ENCODE measurements at regions not wholly inside any gene's neighbourhood (a gene's known extent, or its start where the extent isn't known, plus 50 kb on each side); places are given as distances from the start of the nearest gene placed in this dataset.

DNA sequence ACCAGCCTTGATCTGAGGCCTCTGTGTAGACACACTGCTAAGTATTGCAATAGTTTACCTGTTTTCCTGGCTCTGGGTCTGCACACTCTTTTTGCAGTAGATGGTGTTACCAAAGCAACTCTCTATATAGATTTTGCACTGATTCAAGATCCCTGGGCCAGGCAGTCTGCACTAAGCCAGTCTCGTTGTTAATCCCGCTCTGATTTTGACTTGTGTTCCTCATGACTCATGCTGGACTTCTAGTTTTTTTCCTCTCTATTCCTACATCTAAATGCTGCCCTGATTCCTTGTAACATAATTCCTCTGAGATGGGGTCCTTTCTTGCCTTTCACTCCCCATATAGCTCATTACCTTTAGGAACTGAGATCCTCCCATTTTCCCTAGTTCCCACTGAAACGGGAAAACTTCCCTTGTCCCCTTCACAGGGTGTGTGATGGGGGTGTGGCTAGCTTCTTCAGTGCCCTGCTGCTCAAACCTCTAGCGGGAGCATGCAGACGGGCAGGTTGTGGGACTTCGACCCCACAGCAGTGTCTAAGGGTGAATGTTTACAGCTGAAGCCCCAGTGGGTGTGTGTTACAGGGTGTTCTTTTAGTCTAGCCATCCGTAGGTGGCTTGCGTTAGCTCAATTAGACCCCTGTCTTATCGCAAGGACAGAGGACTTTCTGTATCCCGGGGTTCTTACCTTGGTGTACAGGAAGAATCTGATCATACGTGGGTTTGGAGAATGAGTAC lies 106.5 kb upstream of the RAB3GAP2 start (continued):
- no peak for TF ChIP-seq CREB1 (CRISPR knock-in tag; IDR thresholded peaks at IDR 0.05; ENCODE audit: low read depth)
- TF ChIP-seq EZH2 (IDR thresholded peaks at IDR 0.05; ENCODE audit: low read depth, unreplicated experiment), result no peak
- TF ChIP-seq, protein P1, sequence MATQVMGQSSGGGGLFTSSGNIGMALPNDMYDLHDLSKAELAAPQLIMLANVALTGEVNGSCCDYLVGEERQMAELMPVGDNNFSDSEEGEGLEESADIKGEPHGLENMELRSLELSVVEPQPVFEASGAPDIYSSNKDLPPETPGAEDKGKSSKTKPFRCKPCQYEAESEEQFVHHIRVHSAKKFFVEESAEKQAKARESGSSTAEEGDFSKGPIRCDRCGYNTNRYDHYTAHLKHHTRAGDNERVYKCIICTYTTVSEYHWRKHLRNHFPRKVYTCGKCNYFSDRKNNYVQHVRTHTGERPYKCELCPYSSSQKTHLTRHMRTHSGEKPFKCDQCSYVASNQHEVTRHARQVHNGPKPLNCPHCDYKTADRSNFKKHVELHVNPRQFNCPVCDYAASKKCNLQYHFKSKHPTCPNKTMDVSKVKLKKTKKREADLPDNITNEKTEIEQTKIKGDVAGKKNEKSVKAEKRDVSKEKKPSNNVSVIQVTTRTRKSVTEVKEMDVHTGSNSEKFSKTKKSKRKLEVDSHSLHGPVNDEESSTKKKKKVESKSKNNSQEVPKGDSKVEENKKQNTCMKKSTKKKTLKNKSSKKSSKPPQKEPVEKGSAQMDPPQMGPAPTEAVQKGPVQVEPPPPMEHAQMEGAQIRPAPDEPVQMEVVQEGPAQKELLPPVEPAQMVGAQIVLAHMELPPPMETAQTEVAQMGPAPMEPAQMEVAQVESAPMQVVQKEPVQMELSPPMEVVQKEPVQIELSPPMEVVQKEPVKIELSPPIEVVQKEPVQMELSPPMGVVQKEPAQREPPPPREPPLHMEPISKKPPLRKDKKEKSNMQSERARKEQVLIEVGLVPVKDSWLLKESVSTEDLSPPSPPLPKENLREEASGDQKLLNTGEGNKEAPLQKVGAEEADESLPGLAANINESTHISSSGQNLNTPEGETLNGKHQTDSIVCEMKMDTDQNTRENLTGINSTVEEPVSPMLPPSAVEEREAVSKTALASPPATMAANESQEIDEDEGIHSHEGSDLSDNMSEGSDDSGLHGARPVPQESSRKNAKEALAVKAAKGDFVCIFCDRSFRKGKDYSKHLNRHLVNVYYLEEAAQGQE (IDR thresholded peaks at IDR 0.05; ENCODE audit: unreplicated experiment), result no peak
- TF ChIP-seq, protein P2, sequence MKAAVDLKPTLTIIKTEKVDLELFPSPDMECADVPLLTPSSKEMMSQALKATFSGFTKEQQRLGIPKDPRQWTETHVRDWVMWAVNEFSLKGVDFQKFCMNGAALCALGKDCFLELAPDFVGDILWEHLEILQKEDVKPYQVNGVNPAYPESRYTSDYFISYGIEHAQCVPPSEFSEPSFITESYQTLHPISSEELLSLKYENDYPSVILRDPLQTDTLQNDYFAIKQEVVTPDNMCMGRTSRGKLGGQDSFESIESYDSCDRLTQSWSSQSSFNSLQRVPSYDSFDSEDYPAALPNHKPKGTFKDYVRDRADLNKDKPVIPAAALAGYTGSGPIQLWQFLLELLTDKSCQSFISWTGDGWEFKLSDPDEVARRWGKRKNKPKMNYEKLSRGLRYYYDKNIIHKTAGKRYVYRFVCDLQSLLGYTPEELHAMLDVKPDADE (IDR thresholded peaks at IDR 0.05), result no peak
- no peak for TF ChIP-seq NANOG (IDR thresholded peaks at IDR 0.05; ENCODE audit: borderline replicate concordance)
- TF ChIP-seq EZH2phosphoT487 (IDR thresholded peaks at IDR 0.05; ENCODE audit: unreplicated experiment), result no peak

DNA sequence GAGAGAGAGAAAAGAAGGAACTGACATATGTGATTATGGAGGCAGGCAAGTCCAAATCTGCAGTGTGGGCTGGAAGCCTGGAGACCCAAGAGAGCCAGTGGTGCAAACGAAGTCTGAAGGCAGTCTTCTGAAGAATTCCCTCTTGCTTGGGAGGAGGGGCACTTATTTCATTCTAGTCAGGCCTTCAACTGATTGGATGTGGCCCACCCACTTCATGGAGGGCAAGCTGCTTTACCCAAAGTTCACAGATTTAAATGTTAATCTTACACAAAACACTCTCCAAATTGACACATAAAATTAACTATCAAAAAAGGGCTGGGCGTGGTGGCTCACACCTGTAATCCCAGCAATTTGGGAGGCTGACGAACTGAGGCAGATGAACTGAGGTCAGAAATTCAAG lies 103.5 kb upstream of the RAB3GAP2 start:
- Histone ChIP-seq H3K27ac (ENCODE audit: low read depth) (no peak overlapping the region), H4K20me1 (replicated peaks; ENCODE audit: insufficient read depth) (no peaks in the 10 kb centered on the region), H3K9me2 (ENCODE audit: insufficient read depth) (no peaks in the 10 kb centered on the region), H3K27me3 (ENCODE audit: insufficient read depth) (no peaks in the 10 kb centered on the region), H3K4me1 (ENCODE audit: insufficient read depth) (peaks cover 4% of the 10 kb centered on the region; the same call in 1 of the 2 replicates), H3K79me2 (replicated peaks; ENCODE audit: insufficient read depth) (no peaks in the 10 kb centered on the region), H3K4me2 (no peak overlapping the region), H3F3A (replicated peaks; ENCODE audit: low read depth) (no peaks in the 10 kb centered on the region), H3K4me3 (no peak overlapping the region), H2AFZ (no peak overlapping the region; the same call in 1 of the 2 replicates), H3K36me3 (ENCODE audit: insufficient read depth) (no peaks in the 10 kb centered on the region)
- H3K4me1 Mint-ChIP-seq, result peaks cover 2% of the 10 kb centered on the region; the same call in 2 of the 3 replicates
- no peak overlapping the region for H3K4me3 Mint-ChIP-seq
- H3K9me3 Mint-ChIP-seq, result peaks cover 10% of the 10 kb centered on the region; the same call in 2 of the 3 replicates
- DNase-seq (ENCODE audit: low spot score), result no peak
- H3K27me3 Mint-ChIP-seq (ENCODE audit: insufficient read depth, low read depth, poor library complexity), result peaks cover 4% of the 10 kb centered on the region
- no peak for ATAC-seq
- no peak overlapping the region for H3K27ac Mint-ChIP-seq
- no peaks in the 10 kb centered on the region for H3K36me3 Mint-ChIP-seq (ENCODE audit: low read depth)
- TF ChIP-seq ZNF114 (CRISPR knock-in tag; IDR thresholded peaks at IDR 0.05) (no peak), EZH2 (IDR thresholded peaks at IDR 0.05; ENCODE audit: low read depth, unreplicated experiment) (no peak), NANOG (IDR thresholded peaks at IDR 0.05; ENCODE audit: borderline replicate concordance) (no peak), EZH2phosphoT487 (IDR thresholded peaks at IDR 0.05; ENCODE audit: unreplicated experiment) (no peak), POLR2AphosphoS5 (IDR thresholded peaks at IDR 0.05; ENCODE audit: low read depth) (no peak)
- TF ChIP-seq, protein P2 (IDR thresholded peaks at IDR 0.05), result no peak
- TF ChIP-seq, protein P3, sequence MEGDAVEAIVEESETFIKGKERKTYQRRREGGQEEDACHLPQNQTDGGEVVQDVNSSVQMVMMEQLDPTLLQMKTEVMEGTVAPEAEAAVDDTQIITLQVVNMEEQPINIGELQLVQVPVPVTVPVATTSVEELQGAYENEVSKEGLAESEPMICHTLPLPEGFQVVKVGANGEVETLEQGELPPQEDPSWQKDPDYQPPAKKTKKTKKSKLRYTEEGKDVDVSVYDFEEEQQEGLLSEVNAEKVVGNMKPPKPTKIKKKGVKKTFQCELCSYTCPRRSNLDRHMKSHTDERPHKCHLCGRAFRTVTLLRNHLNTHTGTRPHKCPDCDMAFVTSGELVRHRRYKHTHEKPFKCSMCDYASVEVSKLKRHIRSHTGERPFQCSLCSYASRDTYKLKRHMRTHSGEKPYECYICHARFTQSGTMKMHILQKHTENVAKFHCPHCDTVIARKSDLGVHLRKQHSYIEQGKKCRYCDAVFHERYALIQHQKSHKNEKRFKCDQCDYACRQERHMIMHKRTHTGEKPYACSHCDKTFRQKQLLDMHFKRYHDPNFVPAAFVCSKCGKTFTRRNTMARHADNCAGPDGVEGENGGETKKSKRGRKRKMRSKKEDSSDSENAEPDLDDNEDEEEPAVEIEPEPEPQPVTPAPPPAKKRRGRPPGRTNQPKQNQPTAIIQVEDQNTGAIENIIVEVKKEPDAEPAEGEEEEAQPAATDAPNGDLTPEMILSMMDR (conservative IDR thresholded peaks at IDR 0.05; ENCODE audit: low read depth in 2 of 2), result no peak

Data from GM23338 (cell line).